ENCODE measurements at regions not wholly inside any gene's neighbourhood (a gene's known extent, or its start where the extent isn't known, plus 50 kb on each side); places are given as distances from the start of the nearest gene placed in this dataset.

DNA sequence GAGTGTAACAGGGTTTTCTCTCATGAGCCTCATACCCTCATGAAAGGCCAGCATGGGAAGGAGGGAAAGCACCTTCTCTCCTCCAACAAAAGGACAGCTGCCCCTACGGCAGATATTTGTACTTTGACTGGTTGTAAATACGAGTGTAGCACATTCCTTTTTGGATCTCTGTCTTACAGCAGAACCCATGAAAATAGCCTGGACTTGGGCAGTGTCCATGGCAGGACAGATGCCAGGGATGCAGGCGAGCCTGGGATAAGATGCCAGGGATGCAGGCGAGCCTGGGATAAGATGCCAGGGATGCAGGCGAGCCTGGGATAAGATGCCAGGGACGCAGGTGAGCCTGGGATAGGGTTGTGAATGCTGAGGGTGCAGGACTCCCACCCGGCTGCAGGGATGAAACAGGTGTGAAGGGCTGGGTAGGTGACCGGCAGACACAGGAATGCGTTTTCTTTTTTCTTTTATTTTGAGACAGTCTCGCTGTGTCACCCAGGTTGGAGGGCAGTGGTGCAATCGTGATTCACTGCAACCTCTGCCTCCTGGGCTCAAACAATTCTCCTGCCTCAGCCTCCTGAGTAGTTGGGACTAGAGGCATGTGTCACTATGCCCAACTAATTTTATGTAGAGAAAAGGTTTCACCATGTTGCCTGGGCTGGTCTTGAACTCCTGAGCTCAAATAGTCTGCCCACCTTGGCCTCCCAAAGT is 120.0 kb downstream of the BEGAIN start:
- intact Hi-C loops (cut with DNase I): no loop called here
- Histone ChIP-seq H3K4me1 (no peaks in the 10 kb centered on the region), H3K9me3 (no peaks in the 10 kb centered on the region), H3K27me3 (no peaks in the 10 kb centered on the region), H3K4me3 (no peak overlapping the region), H3K36me3 (peaks cover 0 to 13% of the 10 kb centered on the region in 2 donors), H3K27ac (no peak overlapping the region)
- TF ChIP-seq, protein P1, sequence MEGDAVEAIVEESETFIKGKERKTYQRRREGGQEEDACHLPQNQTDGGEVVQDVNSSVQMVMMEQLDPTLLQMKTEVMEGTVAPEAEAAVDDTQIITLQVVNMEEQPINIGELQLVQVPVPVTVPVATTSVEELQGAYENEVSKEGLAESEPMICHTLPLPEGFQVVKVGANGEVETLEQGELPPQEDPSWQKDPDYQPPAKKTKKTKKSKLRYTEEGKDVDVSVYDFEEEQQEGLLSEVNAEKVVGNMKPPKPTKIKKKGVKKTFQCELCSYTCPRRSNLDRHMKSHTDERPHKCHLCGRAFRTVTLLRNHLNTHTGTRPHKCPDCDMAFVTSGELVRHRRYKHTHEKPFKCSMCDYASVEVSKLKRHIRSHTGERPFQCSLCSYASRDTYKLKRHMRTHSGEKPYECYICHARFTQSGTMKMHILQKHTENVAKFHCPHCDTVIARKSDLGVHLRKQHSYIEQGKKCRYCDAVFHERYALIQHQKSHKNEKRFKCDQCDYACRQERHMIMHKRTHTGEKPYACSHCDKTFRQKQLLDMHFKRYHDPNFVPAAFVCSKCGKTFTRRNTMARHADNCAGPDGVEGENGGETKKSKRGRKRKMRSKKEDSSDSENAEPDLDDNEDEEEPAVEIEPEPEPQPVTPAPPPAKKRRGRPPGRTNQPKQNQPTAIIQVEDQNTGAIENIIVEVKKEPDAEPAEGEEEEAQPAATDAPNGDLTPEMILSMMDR (IDR thresholded peaks at IDR 0.05): no peak
- no peak for DNase-seq (ENCODE audit: low spot score in 2 of 2)

DNA sequence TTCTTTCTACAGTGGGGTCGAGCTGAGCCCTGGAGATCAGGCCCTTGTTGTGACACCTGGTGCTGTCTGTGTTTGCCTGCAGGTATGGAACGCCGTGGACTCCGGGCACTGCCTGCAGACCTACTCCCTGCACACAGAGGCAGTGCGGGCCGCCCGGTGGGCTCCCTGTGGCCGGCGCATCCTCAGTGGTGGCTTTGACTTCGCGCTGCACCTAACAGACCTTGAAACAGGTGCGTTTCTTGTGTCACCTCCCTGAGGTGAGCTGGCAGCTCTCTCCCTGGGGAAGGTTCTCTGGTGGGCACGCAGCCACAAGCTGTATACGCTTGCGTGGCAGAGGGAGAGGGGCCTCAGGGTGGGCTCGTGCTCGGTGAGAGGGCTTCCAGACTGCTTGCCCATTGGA is 119.3 kb downstream of the BEGAIN start:
- Histone ChIP-seq H3K9me3 (no peaks in the 10 kb centered on the region), H3K36me3 (peaks cover 0 to 13% of the 10 kb centered on the region in 2 donors), H3K4me1 (no peaks in the 10 kb centered on the region), H3K27ac (no peak overlapping the region), H3K27me3 (no peaks in the 10 kb centered on the region), H3K4me3 (no peak overlapping the region)
- intact Hi-C loops (cut with DNase I): no loop called here
- DNase-seq (ENCODE audit: low spot score in 2 of 2): no peak
- TF ChIP-seq, protein P1 (IDR thresholded peaks at IDR 0.05): no peak

DNA sequence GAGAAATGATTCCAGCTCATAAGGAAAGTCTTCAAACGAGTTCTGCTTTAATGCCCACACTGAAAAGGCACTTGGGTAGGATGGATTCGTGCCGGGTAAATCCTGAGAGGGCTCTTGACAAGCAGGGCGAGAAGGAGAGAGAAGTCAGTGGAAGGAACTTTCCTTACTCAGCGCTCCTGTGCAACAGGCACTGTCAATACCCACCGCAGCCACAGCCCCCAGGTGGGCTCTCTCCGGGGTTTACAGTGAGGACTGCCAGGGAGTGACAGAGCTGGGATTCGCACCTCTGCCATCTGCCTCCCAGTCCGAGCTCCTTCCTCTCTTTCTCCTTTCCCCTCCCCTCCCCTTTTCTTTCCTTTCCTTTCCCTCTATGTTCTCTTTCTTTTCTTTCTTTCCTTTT is 118.7 kb downstream of the BEGAIN start:
- Histone ChIP-seq H3K36me3 (peaks cover 0 to 13% of the 10 kb centered on the region in 2 donors), H3K27me3 (no peaks in the 10 kb centered on the region), H3K4me1 (no peaks in the 10 kb centered on the region), H3K4me3 (no peak overlapping the region), H3K9me3 (no peaks in the 10 kb centered on the region), H3K27ac (no peak overlapping the region)
- DNase-seq (ENCODE audit: low spot score in 2 of 2): no peak
- TF ChIP-seq, protein P1 (IDR thresholded peaks at IDR 0.05): no peak
- intact Hi-C loops (cut with DNase I): no loop called here

DNA sequence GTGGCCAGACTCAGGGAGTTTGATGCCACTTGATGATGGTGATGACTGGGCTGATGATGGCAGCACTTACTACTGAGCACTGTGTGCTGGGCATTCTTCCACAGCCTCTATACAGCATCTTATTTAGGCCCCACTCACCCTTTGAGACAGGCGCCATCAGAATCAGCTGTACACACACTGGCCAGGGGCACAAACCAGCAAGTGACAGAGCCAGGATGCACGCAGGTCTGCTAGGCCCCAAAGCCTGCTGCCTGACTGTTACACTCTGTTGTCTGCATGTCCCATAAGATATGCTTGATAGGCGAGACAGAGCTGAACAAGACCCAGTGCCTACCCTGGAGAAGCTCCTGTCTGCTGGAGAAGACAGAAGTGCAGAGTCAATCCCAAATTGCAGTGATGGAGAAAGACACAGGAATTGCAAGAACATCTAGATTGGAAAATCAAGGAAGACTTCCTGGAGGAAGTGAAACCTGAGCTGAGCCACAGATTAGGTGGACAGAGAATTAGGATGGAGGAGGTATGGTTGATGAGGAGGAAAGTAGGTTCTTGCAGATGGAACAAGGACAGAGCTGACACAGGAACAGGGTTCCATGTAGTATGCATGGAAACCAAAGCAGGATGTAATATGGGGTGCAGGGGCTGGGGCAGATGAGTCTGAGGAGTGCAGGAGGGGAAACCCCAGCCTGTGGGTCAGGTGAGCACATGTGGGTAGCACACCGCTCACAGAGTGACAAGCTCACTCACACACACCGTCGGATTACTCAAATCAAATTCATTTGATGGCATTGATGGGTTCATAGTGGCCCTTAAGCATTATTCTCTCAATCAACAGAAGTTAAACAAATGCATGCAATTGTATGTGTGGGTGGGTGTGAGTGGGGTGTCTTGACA is 117.3 kb downstream of the BEGAIN start:
- TF ChIP-seq, protein P1 (IDR thresholded peaks at IDR 0.05): no peak
- H3K27me3 ChIP-seq: no peaks in the 10 kb centered on the region
- no peak for DNase-seq (ENCODE audit: low spot score in 2 of 2)
- H3K4me3 ChIP-seq: no peak overlapping the region
- H3K4me1 ChIP-seq: no peaks in the 10 kb centered on the region
- peaks cover 0 to 13% of the 10 kb centered on the region in 2 donors for H3K36me3 ChIP-seq
- no peaks in the 10 kb centered on the region for H3K9me3 ChIP-seq
- no peak overlapping the region for H3K27ac ChIP-seq
- intact Hi-C loops (cut with DNase I): no loop called here

DNA sequence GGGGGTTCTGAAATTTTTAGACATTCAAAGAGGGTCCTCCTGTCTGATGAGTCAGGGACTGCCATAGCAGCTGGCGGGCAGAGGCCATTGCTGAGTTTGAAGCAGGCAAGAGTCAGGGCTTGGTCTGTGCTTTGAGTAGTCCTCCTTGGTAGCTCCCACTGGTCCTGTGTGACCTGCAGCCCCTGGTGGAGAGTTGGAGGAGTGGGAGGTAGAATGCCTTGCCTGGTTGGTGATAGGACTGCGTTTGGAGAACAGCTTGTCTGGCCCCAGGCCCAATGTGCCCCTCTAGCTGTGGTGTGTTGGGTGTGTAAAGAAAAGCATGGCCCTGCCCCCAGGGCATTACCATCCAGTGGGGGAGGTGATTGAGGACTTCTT is 116.7 kb downstream of the BEGAIN start:
- intact Hi-C loops (cut with DNase I): no loop called here
- no peaks in the 10 kb centered on the region for H3K4me1 ChIP-seq
- TF ChIP-seq, protein P1 (IDR thresholded peaks at IDR 0.05): no peak
- DNase-seq (ENCODE audit: low spot score in 2 of 2): no peak
- H3K36me3 ChIP-seq: peaks cover 0 to 13% of the 10 kb centered on the region in 2 donors
- no peak overlapping the region for H3K4me3 ChIP-seq
- H3K27me3 ChIP-seq: no peaks in the 10 kb centered on the region
- H3K27ac ChIP-seq: no peak overlapping the region
- no peaks in the 10 kb centered on the region for H3K9me3 ChIP-seq
